ENCODE measurements at regions not wholly inside any gene's neighbourhood (a gene's known extent, or its start where the extent isn't known, plus 50 kb on each side); places are given as distances from the start of the nearest gene placed in this dataset.

DNA sequence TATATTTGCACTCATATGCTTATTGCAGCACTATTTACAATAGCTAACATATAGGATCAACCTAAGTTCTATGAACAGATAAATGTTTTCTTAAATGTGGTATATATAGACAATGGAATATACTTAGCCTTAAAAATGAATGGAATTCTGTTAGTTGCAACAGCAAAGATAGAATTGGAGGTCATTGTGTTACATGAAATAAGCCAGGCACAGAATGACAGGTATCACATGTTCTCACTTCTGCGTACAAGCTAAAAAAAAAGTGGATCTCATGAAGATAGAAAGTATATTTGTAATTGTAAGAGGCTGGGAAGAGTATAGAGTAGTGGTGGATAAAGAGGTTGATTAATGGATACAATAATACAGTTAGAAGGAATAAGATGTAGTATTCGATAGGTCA lies 255.5 kb upstream of the SETBP1 start:
- no peak for TF ChIP-seq CTCF (IDR thresholded peaks at IDR 0.05)
- no peak for TF ChIP-seq POLR2A (IDR thresholded peaks at IDR 0.05)

Measured in gastroesophageal sphincter (tissue), 3 donors.